ENCODE measurements at regions not wholly inside any gene's neighbourhood (a gene's known extent, or its start where the extent isn't known, plus 50 kb on each side); places are given as distances from the start of the nearest gene placed in this dataset.

- H3K36me3 Mint-ChIP-seq (ENCODE audit: insufficient read depth, unreplicated experiment): no peaks in the 10 kb centered on the region
- H3K4me3 Mint-ChIP-seq (ENCODE audit: unreplicated experiment): no peak overlapping the region
- no TSS peak for BruUV-seq (replicated peaks)
- TF ChIP-seq CTCF (IDR thresholded peaks at IDR 0.05; ENCODE audit: unreplicated experiment): no peak
- H3K4me1 Mint-ChIP-seq (ENCODE audit: insufficient read depth, unreplicated experiment): peaks cover under 1% of the 10 kb centered on the region
- no peak overlapping the region for H3K27ac Mint-ChIP-seq (ENCODE audit: low read depth, unreplicated experiment)
- intact Hi-C loops (cut with micrococcal nuclease): no loop called here
- CTCF ChIA-PET: no interaction called here
- no peaks in the 10 kb centered on the region for H3K27me3 Mint-ChIP-seq (ENCODE audit: insufficient read depth, unreplicated experiment)
- no peak for DNase-seq (ENCODE audit: unreplicated experiment)
- no peaks in the 10 kb centered on the region for H3K9me3 Mint-ChIP-seq (ENCODE audit: unreplicated experiment)
- POLR2A ChIA-PET: interaction anchor here (1.1 kb wide), 1 partner anchor 15 kb away, joined by 3 read pairs; no protein-coding TSS in a partner anchor
Measured at GRCh38 chr3:152724270-152724669, 110.7 kb upstream of the P2RY1 start.

GRCh38 chr3:152728231-152728980 lies 106.5 kb upstream of the P2RY1 start:
- CTCF ChIA-PET: interaction anchor here (0.7 kb wide), 1 partner anchor 8 kb away, joined by 3 read pairs; no protein-coding TSS in a partner anchor
- Mint-ChIP-seq H3K4me3 (ENCODE audit: unreplicated experiment) (no peak overlapping the region), H3K9me3 (ENCODE audit: unreplicated experiment) (no peaks in the 10 kb centered on the region), H3K4me1 (ENCODE audit: insufficient read depth, unreplicated experiment) (no peaks in the 10 kb centered on the region), H3K27me3 (ENCODE audit: insufficient read depth, unreplicated experiment) (no peaks in the 10 kb centered on the region), H3K36me3 (ENCODE audit: insufficient read depth, unreplicated experiment) (no peaks in the 10 kb centered on the region), H3K27ac (ENCODE audit: low read depth, unreplicated experiment) (no peak overlapping the region)
- intact Hi-C loops (cut with micrococcal nuclease): no loop called here
- DNase-seq (ENCODE audit: unreplicated experiment): no peak
- BruUV-seq (replicated peaks): no TSS peak
- no peak for TF ChIP-seq CTCF (IDR thresholded peaks at IDR 0.05; ENCODE audit: unreplicated experiment)
- POLR2A ChIA-PET: interaction anchor here (0.6 to 1.2 kb wide), 3 partner anchors 9 to 24 kb away, joined by 3 to 4 read pairs (median 3); no protein-coding TSS in a partner anchor

- H3K4me3 Mint-ChIP-seq (ENCODE audit: unreplicated experiment): no peak overlapping the region
- no peaks in the 10 kb centered on the region for H3K9me3 Mint-ChIP-seq (ENCODE audit: unreplicated experiment)
- BruUV-seq (replicated peaks): no TSS peak
- no peaks in the 10 kb centered on the region for H3K27me3 Mint-ChIP-seq (ENCODE audit: insufficient read depth, unreplicated experiment)
- no peak overlapping the region for H3K27ac Mint-ChIP-seq (ENCODE audit: low read depth, unreplicated experiment)
- CTCF ChIA-PET: no interaction called here
- H3K4me1 Mint-ChIP-seq (ENCODE audit: insufficient read depth, unreplicated experiment): no peaks in the 10 kb centered on the region
- no peaks in the 10 kb centered on the region for H3K36me3 Mint-ChIP-seq (ENCODE audit: insufficient read depth, unreplicated experiment)
- no peak for DNase-seq (ENCODE audit: unreplicated experiment)
- no peak for TF ChIP-seq CTCF (IDR thresholded peaks at IDR 0.05; ENCODE audit: unreplicated experiment)
- intact Hi-C loops (cut with micrococcal nuclease): no loop called here
- POLR2A ChIA-PET: interaction anchor here (0.9 kb wide), 1 partner anchor 26 kb away, joined by 3 read pairs; no protein-coding TSS in a partner anchor
Measured at GRCh38 chr3:152729906-152730305, 105.0 kb upstream of the P2RY1 start.

GRCh38 chr3:152731511-152731910 lies 103.4 kb upstream of the P2RY1 start:
- ChIA-PET POLR2A (interaction anchor here (1.1 kb wide), 1 partner anchor 9 kb away, joined by 4 read pairs; no protein-coding TSS in a partner anchor), CTCF (no interaction called here)
- no peaks in the 10 kb centered on the region for H3K27me3 Mint-ChIP-seq (ENCODE audit: insufficient read depth, unreplicated experiment)
- no peaks in the 10 kb centered on the region for H3K4me1 Mint-ChIP-seq (ENCODE audit: insufficient read depth, unreplicated experiment)
- no TSS peak for BruUV-seq (replicated peaks)
- no peaks in the 10 kb centered on the region for H3K36me3 Mint-ChIP-seq (ENCODE audit: insufficient read depth, unreplicated experiment)
- intact Hi-C loops (cut with micrococcal nuclease): no loop called here
- TF ChIP-seq CTCF (IDR thresholded peaks at IDR 0.05; ENCODE audit: unreplicated experiment): no peak
- no peak for DNase-seq (ENCODE audit: unreplicated experiment)
- H3K27ac Mint-ChIP-seq (ENCODE audit: low read depth, unreplicated experiment): no peak overlapping the region
- no peak overlapping the region for H3K4me3 Mint-ChIP-seq (ENCODE audit: unreplicated experiment)
- no peaks in the 10 kb centered on the region for H3K9me3 Mint-ChIP-seq (ENCODE audit: unreplicated experiment)
